Trophoblast cell (in vitro differentiated cells and primary cell): ENCODE measurements at regions not wholly inside any gene's neighbourhood (a gene's known extent, or its start where the extent isn't known, plus 50 kb on each side); places are given as distances from the start of the nearest gene placed in this dataset.

Experiments used
- DNase-seq, 2 donors: peaks; one replicate each; pipeline ENCODE4 v3.0.0-alpha.2; 2016
- H2AFZ ChIP-seq: 2 replicates; pipeline ENCODE4 v1.6.1; 2013; ENCODE audit warnings: low read length, moderate library complexity, mild to moderate bottlenecking; ENCODE audit not compliant: insufficient read depth, poor library complexity
- H2AK5ac ChIP-seq: 2 replicates; pipeline ENCODE4 v1.6.1; 2013; ENCODE audit warnings: mild to moderate bottlenecking, low read length
- H2BK120ac ChIP-seq: 2 replicates; pipeline ENCODE4 v1.6.1; 2013; ENCODE audit warnings: low read length, mild to moderate bottlenecking, moderate library complexity; ENCODE audit not compliant: insufficient read depth, poor library complexity
- H2BK12ac ChIP-seq: 2 replicates; pipeline ENCODE4 v1.6.1; 2013; ENCODE audit warnings: mild to moderate bottlenecking, low read length, moderate library complexity
- H2BK5ac ChIP-seq: 2 replicates; pipeline ENCODE4 v1.6.1; 2013; ENCODE audit warnings: low read length, low read depth, moderate library complexity, mild to moderate bottlenecking; ENCODE audit not compliant: poor library complexity
- H3K14ac ChIP-seq: 2 replicates; pipeline ENCODE4 v1.6.1; 2013; ENCODE audit warnings: mild to moderate bottlenecking, low read length
- H3K18ac ChIP-seq: 2 replicates; pipeline ENCODE4 v1.6.1; 2013; ENCODE audit warnings: mild to moderate bottlenecking, low read length
- H3K23ac ChIP-seq: 2 replicates; pipeline ENCODE4 v1.6.1; 2013; ENCODE audit warnings: low read length
- H3K27ac ChIP-seq: 2 replicates; pipeline ENCODE4 v1.5.1; 2013; ENCODE audit warnings: low read depth, mild to moderate bottlenecking, inconsistent platforms, low read length, moderate library complexity
- H3K27me3 ChIP-seq: 2 replicates; pipeline ENCODE4 v1.6.1; 2013; ENCODE audit warnings: inconsistent platforms, mild to moderate bottlenecking, low read length, moderate library complexity; ENCODE audit not compliant: insufficient read depth
- H3K36me3 ChIP-seq, 2 experiments: 1 replicate in 1 of 2; 2 replicates in 1 of 2; pipeline ENCODE4 v1.6.1; 2013; ENCODE audit warnings: low read length in 2 of 2, mild to moderate bottlenecking in 2 of 2, moderate library complexity in 1 of 2; ENCODE audit not compliant: insufficient read depth in 2 of 2, control insufficient read depth in 1 of 2
- H3K4ac ChIP-seq: 2 replicates; pipeline ENCODE4 v1.6.1; 2013; ENCODE audit warnings: low read depth, mild to moderate bottlenecking, low read length, moderate library complexity
- H3K4me1 ChIP-seq, 2 experiments: 1 replicate in 1 of 2; 2 replicates in 1 of 2; pipeline ENCODE4 v1.6.1; 2013; ENCODE audit warnings: low read length in 2 of 2, mild to moderate bottlenecking in 2 of 2, moderate library complexity in 1 of 2; ENCODE audit not compliant: insufficient read depth in 2 of 2, control insufficient read depth in 1 of 2
- H3K4me2 ChIP-seq: 2 replicates; pipeline ENCODE4 v1.6.1; 2013; ENCODE audit warnings: inconsistent platforms, mild to moderate bottlenecking, low read length, moderate library complexity
- H3K4me3 ChIP-seq: 2 replicates; pipeline ENCODE4 v1.5.1; 2013; ENCODE audit warnings: mild to moderate bottlenecking, low read depth, low read length, inconsistent platforms
- H3K79me1 ChIP-seq: one replicate; pipeline ENCODE4 v1.6.1; 2013; ENCODE audit warnings: low read length
- H3K79me2 ChIP-seq: 2 replicates; pipeline ENCODE4 v1.6.1; 2013; ENCODE audit warnings: low read length, mild to moderate bottlenecking; ENCODE audit not compliant: control insufficient read depth, insufficient read depth, poor library complexity
- H3K9ac ChIP-seq: 2 replicates; pipeline ENCODE4 v1.6.1; 2013; ENCODE audit warnings: mild to moderate bottlenecking, low read length
- H3K9me3 ChIP-seq: 2 replicates; pipeline ENCODE4 v1.6.1; 2013; ENCODE audit warnings: low read depth, mild to moderate bottlenecking, control low read depth, inconsistent platforms, low read length; ENCODE audit not compliant: insufficient read depth
- H4K12ac ChIP-seq: 2 replicates; pipeline ENCODE4 v1.6.1; 2013; ENCODE audit warnings: low read depth, mild to moderate bottlenecking, low read length, moderate library complexity
- H4K8ac ChIP-seq: 2 replicates; pipeline ENCODE4 v1.6.1; 2013; ENCODE audit warnings: low read depth, mild to moderate bottlenecking, low read length, moderate library complexity
- H4K91ac ChIP-seq: one replicate; pipeline ENCODE4 v1.6.1; 2013; ENCODE audit warnings: low read depth, mild to moderate bottlenecking, low read length, moderate library complexity
- WGBS: extraction: QIAGEN DNeasy Blood & Tissue Kit; methylation state at CpG from one replicate; pipeline ENCODE4 v1.1.7; 2013; ENCODE audit warnings: missing lambda C conversion rate; ENCODE audit not compliant: insufficient read length, insufficient coverage; ENCODE audit errors: extremely low coverage; 5-methylcytosine and 5-hydroxymethylcytosine counted together

GRCh38 chr6:40889137-40889832 is 149.7 kb downstream of the UNC5CL start:
- Histone ChIP-seq H2BK12ac (no peak overlapping the region), H3K4me1 (peaks cover 0 to 2% of the 10 kb centered on the region in 2 experiments), H3K4me2 (no peak overlapping the region), H3K4ac (no peak overlapping the region), H3K79me2 (no peaks in the 10 kb centered on the region), H2AFZ (no peak overlapping the region), H2BK5ac (no peak overlapping the region), H3K18ac (no peak overlapping the region), H3K79me1 (no peaks in the 10 kb centered on the region), H4K12ac (no peak overlapping the region), H3K9me3 (no peaks in the 10 kb centered on the region), H2AK5ac (no peak overlapping the region), H2BK120ac (no peak overlapping the region), H3K14ac (no peak overlapping the region), H3K27ac (no peak overlapping the region), H4K91ac (no peak overlapping the region), H3K9ac (no peak overlapping the region), H3K23ac (no peak overlapping the region), H4K8ac (no peak overlapping the region), H3K27me3 (no peaks in the 10 kb centered on the region), H3K36me3 (no peaks in the 10 kb centered on the region), H3K4me3 (no peak overlapping the region)
- no peak for DNase-seq
- no CpG with 5 or more reads among the region's 7 CpGs for WGBS

DNA sequence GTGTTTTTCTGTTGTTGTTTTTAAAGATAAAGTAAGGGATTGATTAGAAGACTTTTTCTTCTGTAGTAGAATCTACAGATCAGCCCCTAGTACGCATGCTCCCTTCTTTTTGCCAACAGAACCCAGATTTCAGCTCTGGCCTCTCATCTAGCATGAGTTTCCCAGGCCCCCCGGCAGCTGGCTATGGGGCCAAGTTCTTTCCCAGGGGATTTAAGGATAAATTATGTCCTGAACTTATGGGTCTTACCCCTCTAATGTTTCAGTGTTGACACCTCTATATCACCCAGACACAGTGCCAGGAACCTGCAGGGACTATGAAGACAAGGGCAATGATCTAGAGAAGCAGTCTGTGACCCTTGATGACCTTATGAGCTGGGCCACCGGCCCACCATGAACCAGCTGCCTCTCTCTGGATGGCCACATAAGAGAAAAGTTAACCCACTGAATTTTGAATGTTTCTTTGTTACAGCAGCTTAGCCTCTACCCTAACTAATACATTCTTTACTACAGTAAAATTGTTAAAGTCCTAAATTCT is 150.5 kb downstream of the UNC5CL start:
- no CpG with 5 or more reads among the region's 3 CpGs for WGBS

DNA sequence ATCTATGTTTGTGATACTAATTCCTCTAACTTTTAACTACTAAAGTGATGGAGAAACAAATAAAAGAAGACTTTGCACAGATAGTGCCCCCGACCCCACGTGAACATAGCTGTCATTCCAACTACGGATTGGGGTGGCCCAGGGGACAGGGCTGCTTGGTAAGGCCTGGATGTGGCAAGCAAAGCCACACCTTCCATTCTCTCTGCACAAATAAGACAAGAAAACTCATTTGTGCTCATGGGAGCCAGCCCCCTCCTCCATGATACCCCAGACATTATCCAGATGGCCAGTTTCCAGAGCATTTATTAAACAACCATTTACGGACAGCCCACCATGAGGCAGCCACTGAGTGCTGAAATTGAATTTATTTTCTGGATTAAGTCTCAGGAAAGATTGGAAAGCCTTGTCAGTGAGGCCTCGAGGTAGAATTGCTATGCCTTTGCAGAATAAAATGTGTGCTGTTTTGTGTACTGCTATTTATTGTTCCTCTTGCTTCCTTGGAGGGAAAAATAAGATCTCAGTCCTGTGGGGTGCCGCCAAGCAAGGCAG is 151.2 kb downstream of the UNC5CL start:
- H2BK5ac ChIP-seq = no peak overlapping the region
- H3K9ac ChIP-seq = no peak overlapping the region
- no peak overlapping the region for H2BK120ac ChIP-seq
- no peaks in the 10 kb centered on the region for H3K27me3 ChIP-seq
- peaks cover 1% of the 10 kb centered on the region for H3K9me3 ChIP-seq
- no peaks in the 10 kb centered on the region for H3K79me1 ChIP-seq
- H3K4me2 ChIP-seq = no peak overlapping the region
- no peaks in the 10 kb centered on the region for H3K36me3 ChIP-seq
- no peak overlapping the region for H3K23ac ChIP-seq
- H2BK12ac ChIP-seq = no peak overlapping the region
- H3K27ac ChIP-seq = no peak overlapping the region
- H3K18ac ChIP-seq = no peak overlapping the region
- no peak overlapping the region for H3K4me3 ChIP-seq
- H3K4ac ChIP-seq = no peak overlapping the region
- H2AFZ ChIP-seq = no peak overlapping the region
- no peaks in the 10 kb centered on the region for H3K79me2 ChIP-seq
- H4K91ac ChIP-seq = no peak overlapping the region
- no peak overlapping the region for H4K12ac ChIP-seq
- no CpG with 5 or more reads among the region's 6 CpGs for WGBS
- no peak overlapping the region for H4K8ac ChIP-seq
- H3K4me1 ChIP-seq = peaks cover 0 to 2% of the 10 kb centered on the region in 2 experiments
- no peak overlapping the region for H3K14ac ChIP-seq
- DNase-seq = no peak
- H2AK5ac ChIP-seq = no peak overlapping the region

More for the DNA sequence above, 150.5 kb downstream of the UNC5CL start:
- H4K91ac ChIP-seq = no peak overlapping the region
- no peaks in the 10 kb centered on the region for H3K27me3 ChIP-seq
- H2BK5ac ChIP-seq = no peak overlapping the region
- H2AFZ ChIP-seq = no peak overlapping the region
- no peak overlapping the region for H3K23ac ChIP-seq
- no peak overlapping the region for H2BK12ac ChIP-seq
- H3K9me3 ChIP-seq = peaks cover 1% of the 10 kb centered on the region
- no peaks in the 10 kb centered on the region for H3K36me3 ChIP-seq
- peaks cover 0 to 2% of the 10 kb centered on the region in 2 experiments for H3K4me1 ChIP-seq
- no peak overlapping the region for H3K9ac ChIP-seq
- H3K79me2 ChIP-seq = no peaks in the 10 kb centered on the region
- H3K4me3 ChIP-seq = no peak overlapping the region
- no peak overlapping the region for H2BK120ac ChIP-seq
- H3K14ac ChIP-seq = no peak overlapping the region
- H3K18ac ChIP-seq = no peak overlapping the region
- no peak overlapping the region for H3K4ac ChIP-seq
- no peak for DNase-seq
- no peak overlapping the region for H4K12ac ChIP-seq
- H2AK5ac ChIP-seq = no peak overlapping the region
- H3K79me1 ChIP-seq = no peaks in the 10 kb centered on the region
- no peak overlapping the region for H4K8ac ChIP-seq
- H3K4me2 ChIP-seq = no peak overlapping the region
- no peak overlapping the region for H3K27ac ChIP-seq

DNA sequence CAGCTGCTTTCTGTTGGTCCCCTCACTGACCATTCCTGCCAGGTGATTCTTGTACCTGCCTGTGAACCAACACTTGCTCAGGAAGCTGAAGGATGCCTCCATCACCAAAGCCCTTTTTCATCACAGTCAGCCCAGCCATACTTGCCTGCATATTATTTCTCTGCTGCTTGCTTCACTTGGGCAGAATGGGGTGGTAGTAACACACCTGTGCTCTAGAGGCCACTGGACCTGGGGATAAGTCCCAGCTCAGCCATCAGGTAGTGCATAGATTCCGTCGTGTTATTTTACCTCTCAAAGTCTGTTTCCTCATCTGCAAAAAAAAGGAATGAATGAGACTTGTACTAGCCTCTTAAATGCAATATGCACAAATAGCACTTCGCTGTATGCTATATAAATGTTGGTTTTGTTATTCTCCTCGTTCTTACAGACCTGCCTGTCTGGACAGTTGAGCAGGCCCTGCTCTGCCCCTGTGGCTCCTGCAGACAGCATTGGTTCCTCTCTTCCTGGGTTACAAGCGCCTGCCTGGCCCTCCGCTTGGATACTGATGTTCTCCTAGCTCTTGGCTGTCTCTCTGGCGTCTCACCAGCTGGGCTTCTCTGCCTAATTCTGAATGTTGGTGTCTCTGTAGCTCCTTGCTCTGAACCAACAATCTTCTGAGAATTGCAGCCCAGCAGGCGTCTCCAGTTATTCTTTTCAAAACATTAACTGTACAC is 151.8 kb downstream of the UNC5CL start:
- no peak overlapping the region for H2AK5ac ChIP-seq
- DNase-seq = no peak
- H2AFZ ChIP-seq = no peak overlapping the region
- no peak overlapping the region for H4K8ac ChIP-seq
- H3K4ac ChIP-seq = no peak overlapping the region
- no peak overlapping the region for H2BK12ac ChIP-seq
- peaks cover 0 to 2% of the 10 kb centered on the region in 2 experiments for H3K4me1 ChIP-seq
- H3K79me1 ChIP-seq = no peaks in the 10 kb centered on the region
- H3K9ac ChIP-seq = no peak overlapping the region
- H3K27me3 ChIP-seq = no peaks in the 10 kb centered on the region
- no peaks in the 10 kb centered on the region for H3K79me2 ChIP-seq
- no peak overlapping the region for H3K14ac ChIP-seq
- no peak overlapping the region for H3K4me2 ChIP-seq
- no peak overlapping the region for H4K12ac ChIP-seq
- no peaks in the 10 kb centered on the region for H3K36me3 ChIP-seq
- H3K23ac ChIP-seq = no peak overlapping the region
- no peak overlapping the region for H2BK120ac ChIP-seq
- H3K18ac ChIP-seq = no peak overlapping the region
- H3K9me3 ChIP-seq = peaks cover 1% of the 10 kb centered on the region
- no peak overlapping the region for H2BK5ac ChIP-seq
- no peak overlapping the region for H3K4me3 ChIP-seq
- H3K27ac ChIP-seq = no peak overlapping the region
- H4K91ac ChIP-seq = no peak overlapping the region
- no CpG with 5 or more reads among the region's 8 CpGs for WGBS
